ENCODE measurements at regions not wholly inside any gene's neighbourhood (a gene's known extent, or its start where the extent isn't known, plus 50 kb on each side); places are given as distances from the start of the nearest gene placed in this dataset.

DNA sequence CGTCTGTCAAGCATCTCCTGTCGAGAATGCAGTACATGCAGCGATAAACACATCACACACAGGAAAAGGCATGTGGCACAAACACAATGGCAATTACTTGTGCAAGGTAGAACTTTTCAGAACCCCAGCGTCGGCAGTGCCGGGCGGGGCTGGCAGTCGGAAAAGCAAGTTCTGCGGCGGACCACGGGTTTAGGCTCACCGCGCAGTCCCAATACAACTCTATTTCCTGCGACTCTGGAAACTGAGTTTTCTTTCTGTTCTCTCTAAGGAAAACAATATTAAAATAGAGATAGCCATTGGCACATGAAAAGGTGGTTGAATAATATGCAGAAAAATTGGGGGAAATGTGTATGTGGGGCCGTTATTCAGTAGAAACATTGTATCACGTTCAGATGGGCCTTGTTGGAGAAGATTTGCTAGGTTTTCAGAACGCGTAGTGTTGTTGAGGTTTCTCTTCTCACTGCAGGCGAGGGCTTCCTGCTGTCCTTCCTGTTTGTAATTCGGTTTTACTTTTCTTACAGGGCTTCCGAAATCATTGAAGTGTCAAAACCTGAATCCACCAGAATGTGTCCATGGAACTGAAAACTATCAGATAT, 369.5 kb downstream of the THBS2 start:
- no peak for TF ChIP-seq EZH2 (IDR thresholded peaks at IDR 0.05; ENCODE audit: borderline replicate concordance, low read depth, low read length, severe bottlenecking)
- TF ChIP-seq, protein P1, sequence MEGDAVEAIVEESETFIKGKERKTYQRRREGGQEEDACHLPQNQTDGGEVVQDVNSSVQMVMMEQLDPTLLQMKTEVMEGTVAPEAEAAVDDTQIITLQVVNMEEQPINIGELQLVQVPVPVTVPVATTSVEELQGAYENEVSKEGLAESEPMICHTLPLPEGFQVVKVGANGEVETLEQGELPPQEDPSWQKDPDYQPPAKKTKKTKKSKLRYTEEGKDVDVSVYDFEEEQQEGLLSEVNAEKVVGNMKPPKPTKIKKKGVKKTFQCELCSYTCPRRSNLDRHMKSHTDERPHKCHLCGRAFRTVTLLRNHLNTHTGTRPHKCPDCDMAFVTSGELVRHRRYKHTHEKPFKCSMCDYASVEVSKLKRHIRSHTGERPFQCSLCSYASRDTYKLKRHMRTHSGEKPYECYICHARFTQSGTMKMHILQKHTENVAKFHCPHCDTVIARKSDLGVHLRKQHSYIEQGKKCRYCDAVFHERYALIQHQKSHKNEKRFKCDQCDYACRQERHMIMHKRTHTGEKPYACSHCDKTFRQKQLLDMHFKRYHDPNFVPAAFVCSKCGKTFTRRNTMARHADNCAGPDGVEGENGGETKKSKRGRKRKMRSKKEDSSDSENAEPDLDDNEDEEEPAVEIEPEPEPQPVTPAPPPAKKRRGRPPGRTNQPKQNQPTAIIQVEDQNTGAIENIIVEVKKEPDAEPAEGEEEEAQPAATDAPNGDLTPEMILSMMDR (IDR thresholded peaks at IDR 0.05; ENCODE audit: borderline replicate concordance, extremely low read depth, low read length, poor library complexity, severe bottlenecking), result no peak
- no peaks in the 10 kb centered on the region for H4K20me1 ChIP-seq (ENCODE audit: insufficient read depth, low read length)
- no peaks in the 10 kb centered on the region for H3K27me3 ChIP-seq (ENCODE audit: insufficient read depth, low read length, poor library complexity)
- no peak for DNase-seq
- no peak for ATAC-seq (ENCODE audit: insufficient read depth, low read depth)
- H3K36me3 ChIP-seq (ENCODE audit: insufficient read depth, low read length), result no peaks in the 10 kb centered on the region
- H3K9me3 ChIP-seq (ENCODE audit: insufficient read depth, low read length, severe bottlenecking), result no peaks in the 10 kb centered on the region
- H3K4me1 ChIP-seq (ENCODE audit: insufficient read depth, low read length), result no peaks in the 10 kb centered on the region
- H3K4me2 ChIP-seq (ENCODE audit: insufficient read depth, low read length), result no peak overlapping the region
- H2AFZ ChIP-seq (ENCODE audit: low read depth, low read length), result no peak overlapping the region
- no peak overlapping the region for H3K9ac ChIP-seq (ENCODE audit: low read depth, low read length)
- no peak overlapping the region for H3K27ac ChIP-seq (ENCODE audit: low read length)
- no peak overlapping the region for H3K4me3 ChIP-seq (ENCODE audit: low read depth in 1 of 2, low read length in 2 of 2)
- H3K79me2 ChIP-seq (ENCODE audit: insufficient read depth, low read length), result no peaks in the 10 kb centered on the region

DNA sequence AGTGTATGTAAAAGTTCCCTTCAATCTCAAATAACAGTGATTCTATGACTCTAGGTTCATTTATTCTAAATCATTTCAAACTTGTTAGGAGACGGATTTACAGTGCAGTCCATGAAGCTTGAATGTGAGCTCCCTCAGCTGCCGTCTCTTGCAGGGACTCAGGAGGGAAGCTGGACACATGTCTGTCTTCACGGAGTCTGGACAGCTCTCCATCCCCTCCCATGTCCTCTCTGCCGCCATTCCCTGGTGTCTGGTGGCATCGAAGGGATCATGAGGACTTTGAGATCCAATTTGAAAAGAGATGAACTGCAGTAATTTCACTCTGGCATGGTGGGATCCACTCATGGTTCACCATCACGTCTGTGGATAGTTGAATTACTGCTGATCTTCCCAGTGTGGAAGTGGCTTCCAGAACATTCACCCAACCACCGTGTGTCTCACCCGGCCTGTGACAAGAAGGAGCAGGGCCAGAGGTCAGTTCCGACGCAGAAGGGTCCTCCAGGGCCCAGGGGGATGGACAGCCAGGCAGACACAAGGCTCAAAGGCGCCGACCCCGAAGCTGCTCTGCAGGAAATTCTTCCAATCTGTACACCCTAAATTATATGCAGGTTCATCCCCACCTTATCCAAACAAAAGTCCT, 370.1 kb downstream of the THBS2 start:
- Histone ChIP-seq H4K20me1 (ENCODE audit: insufficient read depth, low read length) (no peaks in the 10 kb centered on the region), H3K4me3 (ENCODE audit: low read depth in 1 of 2, low read length in 2 of 2) (no peak overlapping the region), H3K9ac (ENCODE audit: low read depth, low read length) (no peak overlapping the region), H3K79me2 (ENCODE audit: insufficient read depth, low read length) (no peaks in the 10 kb centered on the region), H3K4me1 (ENCODE audit: insufficient read depth, low read length) (no peaks in the 10 kb centered on the region), H3K27me3 (ENCODE audit: insufficient read depth, low read length, poor library complexity) (no peaks in the 10 kb centered on the region), H3K9me3 (ENCODE audit: insufficient read depth, low read length, severe bottlenecking) (no peaks in the 10 kb centered on the region), H3K4me2 (ENCODE audit: insufficient read depth, low read length) (no peak overlapping the region), H3K36me3 (ENCODE audit: insufficient read depth, low read length) (no peaks in the 10 kb centered on the region), H3K27ac (ENCODE audit: low read length) (no peak overlapping the region), H2AFZ (ENCODE audit: low read depth, low read length) (no peak overlapping the region)
- DNase-seq, result no peak
- ATAC-seq (ENCODE audit: insufficient read depth, low read depth), result no peak
- TF ChIP-seq EZH2 (IDR thresholded peaks at IDR 0.05; ENCODE audit: borderline replicate concordance, low read depth, low read length, severe bottlenecking), result no peak
- TF ChIP-seq, protein P1 (IDR thresholded peaks at IDR 0.05; ENCODE audit: borderline replicate concordance, extremely low read depth, low read length, poor library complexity, severe bottlenecking), result no peak

DNA sequence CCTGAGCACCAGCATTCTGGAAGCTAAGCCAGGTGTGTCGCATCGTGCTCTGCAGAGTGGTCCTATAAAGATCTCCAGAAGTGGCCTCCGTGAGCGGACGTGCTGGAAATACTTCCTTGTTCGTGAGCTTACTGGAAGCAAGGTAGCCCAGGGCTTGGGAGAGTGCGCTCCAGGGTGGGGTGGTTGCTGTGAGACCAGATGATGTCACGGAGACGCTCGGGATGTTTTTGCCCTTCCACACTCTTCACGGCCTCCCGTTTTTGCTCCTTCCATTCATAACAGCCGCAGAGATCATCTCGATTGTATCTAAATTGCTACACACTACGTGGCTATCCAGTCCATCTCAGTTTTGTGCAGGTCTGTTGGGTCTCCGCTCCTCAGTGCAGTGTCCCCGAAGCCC, 373.4 kb downstream of the THBS2 start:
- Histone ChIP-seq H3K36me3 (ENCODE audit: insufficient read depth, low read length) (no peaks in the 10 kb centered on the region), H3K79me2 (ENCODE audit: insufficient read depth, low read length) (no peaks in the 10 kb centered on the region), H3K4me1 (ENCODE audit: insufficient read depth, low read length) (no peaks in the 10 kb centered on the region), H4K20me1 (ENCODE audit: insufficient read depth, low read length) (no peaks in the 10 kb centered on the region), H3K27me3 (ENCODE audit: insufficient read depth, low read length, poor library complexity) (no peaks in the 10 kb centered on the region), H3K9ac (ENCODE audit: low read depth, low read length) (no peak overlapping the region), H3K27ac (ENCODE audit: low read length) (no peak overlapping the region), H3K4me3 (ENCODE audit: low read depth in 1 of 2, low read length in 2 of 2) (no peak overlapping the region), H3K4me2 (ENCODE audit: insufficient read depth, low read length) (no peak overlapping the region), H3K9me3 (ENCODE audit: insufficient read depth, low read length, severe bottlenecking) (no peaks in the 10 kb centered on the region), H2AFZ (ENCODE audit: low read depth, low read length) (no peak overlapping the region)
- DNase-seq (no peak), ATAC-seq (ENCODE audit: insufficient read depth, low read depth) (no peak)
- TF ChIP-seq, protein P1 (IDR thresholded peaks at IDR 0.05; ENCODE audit: borderline replicate concordance, extremely low read depth, low read length, poor library complexity, severe bottlenecking), result no peak
- TF ChIP-seq EZH2 (IDR thresholded peaks at IDR 0.05; ENCODE audit: borderline replicate concordance, low read depth, low read length, severe bottlenecking), result no peak
